ENCODE measurements at regions not wholly inside any gene's neighbourhood (a gene's known extent, or its start where the extent isn't known, plus 50 kb on each side); places are given as distances from the start of the nearest gene placed in this dataset.

DNA sequence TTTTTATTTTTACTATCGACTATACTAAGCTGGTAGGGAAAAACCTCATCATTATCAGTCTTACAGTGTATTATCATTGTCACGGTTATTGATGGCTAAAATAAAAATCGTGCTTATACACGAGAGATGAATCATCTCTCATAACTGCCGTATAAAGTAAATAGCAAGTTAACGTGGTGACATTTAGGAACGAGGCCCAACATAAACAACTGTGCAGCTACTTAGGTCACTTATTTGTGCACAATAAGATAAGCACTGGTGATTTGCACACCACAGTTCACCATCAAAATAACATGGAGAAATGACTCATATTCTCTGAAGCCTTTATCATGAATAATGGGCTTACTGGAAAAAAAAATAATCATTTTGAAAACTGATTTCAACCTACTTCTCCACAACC is 482.0 kb upstream of the TENM3 start:
- H3K4me1 ChIP-seq (ENCODE audit: insufficient read depth, low read length) = peaks cover 13% of the 10 kb centered on the region; the same call in 1 of the 2 replicates
- H3K4me3 ChIP-seq (ENCODE audit: low read length) = no peak overlapping the region
- H3K36me3 ChIP-seq (ENCODE audit: insufficient read depth, low read depth, low read length) = no peaks in the 10 kb centered on the region
- H3K27me3 ChIP-seq (ENCODE audit: insufficient read depth, low read length) = no peaks in the 10 kb centered on the region
- no peaks in the 10 kb centered on the region for H3K9me3 ChIP-seq (ENCODE audit: insufficient read depth, low read depth, low read length)
- no peak overlapping the region for H3K27ac ChIP-seq (ENCODE audit: low read length)
- no peak overlapping the region for H3K9ac ChIP-seq (ENCODE audit: low read depth, low read length)

DNA sequence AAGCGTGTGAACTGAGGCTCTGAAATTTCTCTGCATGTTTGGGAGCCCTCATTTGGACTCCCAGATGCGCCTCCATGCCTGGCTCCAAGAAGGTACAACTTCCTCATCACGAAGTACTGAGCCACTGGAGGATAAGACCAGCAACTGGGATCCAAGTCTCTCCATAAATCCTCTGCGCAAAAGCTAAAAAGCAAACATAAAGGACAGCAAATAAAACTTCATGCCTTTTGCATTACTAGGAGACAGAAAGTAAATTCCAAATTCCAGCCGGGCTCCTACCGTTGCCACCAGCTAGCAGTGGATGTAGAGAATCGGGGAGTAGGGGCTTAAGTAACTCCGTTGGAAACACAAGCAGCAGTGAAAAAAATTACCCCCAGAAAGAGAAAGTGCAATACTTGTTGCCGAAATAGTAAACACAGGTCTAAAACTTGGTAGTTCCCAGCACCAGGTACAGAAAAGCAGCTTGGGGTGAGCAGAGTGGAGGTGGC is 477.1 kb upstream of the TENM3 start:
- Histone ChIP-seq H3K4me3 (ENCODE audit: low read length) (no peak overlapping the region), H3K4me1 (ENCODE audit: insufficient read depth, low read length) (no peaks in the 10 kb centered on the region), H3K36me3 (ENCODE audit: insufficient read depth, low read depth, low read length) (no peaks in the 10 kb centered on the region), H3K27ac (ENCODE audit: low read length) (no peak overlapping the region), H3K27me3 (ENCODE audit: insufficient read depth, low read length) (no peaks in the 10 kb centered on the region), H3K9me3 (ENCODE audit: insufficient read depth, low read depth, low read length) (no peaks in the 10 kb centered on the region), H3K9ac (ENCODE audit: low read depth, low read length) (no peak overlapping the region)

DNA sequence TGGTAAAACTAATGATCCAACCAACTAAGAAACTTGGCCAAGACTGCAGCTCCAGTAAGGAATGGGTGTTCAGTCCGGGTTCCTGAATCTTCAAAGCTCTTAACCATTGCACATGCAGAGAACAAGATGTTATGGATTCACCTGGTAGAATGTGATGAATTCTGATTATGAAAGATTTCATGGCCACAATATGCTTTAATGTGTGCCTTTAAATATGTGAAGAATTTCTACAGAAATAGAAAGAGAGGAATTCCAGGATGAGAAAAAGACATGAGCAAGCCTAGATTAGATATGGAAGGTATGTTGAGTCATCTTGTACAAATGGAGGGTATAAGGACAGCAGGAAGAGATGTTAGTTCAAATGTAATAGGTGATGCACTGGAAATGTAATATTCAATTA is 472.2 kb upstream of the TENM3 start:
- Histone ChIP-seq H3K9ac (ENCODE audit: low read depth, low read length) (no peak overlapping the region), H3K4me3 (ENCODE audit: low read length) (no peak overlapping the region), H3K27me3 (ENCODE audit: insufficient read depth, low read length) (no peaks in the 10 kb centered on the region), H3K36me3 (ENCODE audit: insufficient read depth, low read depth, low read length) (no peaks in the 10 kb centered on the region), H3K9me3 (ENCODE audit: insufficient read depth, low read depth, low read length) (no peaks in the 10 kb centered on the region), H3K4me1 (ENCODE audit: insufficient read depth, low read length) (no peaks in the 10 kb centered on the region), H3K27ac (ENCODE audit: low read length) (no peak overlapping the region)

DNA sequence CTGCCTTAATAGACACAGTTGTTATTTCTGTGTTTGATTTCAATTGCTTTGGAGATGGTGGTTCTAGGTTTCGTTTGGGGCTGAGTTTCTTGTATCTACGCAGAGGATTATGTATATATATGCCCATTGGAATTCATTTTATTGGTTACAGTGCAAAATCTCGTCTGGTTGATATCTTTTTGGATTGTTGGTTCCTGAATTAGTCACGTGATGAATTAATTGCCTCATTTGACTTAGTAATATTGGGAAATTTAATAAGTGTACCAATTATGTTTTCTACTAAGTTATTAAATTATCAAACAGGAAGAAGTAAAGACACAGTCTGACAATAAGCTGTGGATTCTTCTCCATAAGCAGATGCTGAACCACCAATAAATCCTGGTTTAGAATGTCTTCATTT is 467.9 kb upstream of the TENM3 start:
- Histone ChIP-seq H3K27me3 (ENCODE audit: insufficient read depth, low read length) (no peaks in the 10 kb centered on the region), H3K36me3 (ENCODE audit: insufficient read depth, low read depth, low read length) (no peaks in the 10 kb centered on the region), H3K27ac (ENCODE audit: low read length) (no peak overlapping the region), H3K4me3 (ENCODE audit: low read length) (no peak overlapping the region), H3K4me1 (ENCODE audit: insufficient read depth, low read length) (no peaks in the 10 kb centered on the region), H3K9ac (ENCODE audit: low read depth, low read length) (no peak overlapping the region), H3K9me3 (ENCODE audit: insufficient read depth, low read depth, low read length) (no peaks in the 10 kb centered on the region)

DNA sequence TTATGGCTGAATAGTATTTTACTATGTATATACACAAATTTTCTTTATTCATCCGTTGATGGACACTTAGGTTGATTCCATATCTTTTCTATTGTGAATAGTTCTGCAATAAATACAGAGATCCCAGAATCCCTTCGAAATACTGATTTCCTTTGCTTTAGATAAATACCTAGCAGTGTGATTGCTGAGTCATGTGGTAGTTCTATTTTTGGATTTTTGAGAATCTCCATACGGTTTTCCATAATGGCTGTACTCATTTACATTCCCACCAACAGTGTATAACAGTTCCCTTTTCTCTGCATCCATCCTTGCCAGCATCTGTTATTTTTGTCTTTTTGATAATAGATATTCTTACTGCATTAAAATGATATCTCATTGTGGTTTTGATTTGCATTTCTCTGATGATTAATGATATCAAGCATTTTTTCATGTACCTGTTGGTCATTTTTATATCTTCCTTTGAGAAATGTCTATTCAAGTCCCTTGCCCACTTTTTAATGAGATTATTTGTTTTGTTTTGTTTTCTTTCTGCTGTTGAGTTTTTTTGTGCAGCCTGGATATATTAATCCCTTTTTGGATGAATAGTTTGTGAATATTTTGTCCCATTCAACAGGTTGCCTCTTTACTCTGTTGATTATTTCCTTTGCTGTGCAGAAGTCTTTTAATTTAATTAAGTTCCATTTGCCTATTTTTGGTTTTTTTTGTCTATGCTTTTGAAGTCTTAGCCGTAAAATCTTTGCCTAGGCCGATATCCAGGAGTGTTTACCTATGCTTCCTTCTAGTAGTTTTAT is 466.7 kb upstream of the TENM3 start:
- no peak overlapping the region for H3K4me3 ChIP-seq (ENCODE audit: low read length)
- no peak overlapping the region for H3K27ac ChIP-seq (ENCODE audit: low read length)
- no peaks in the 10 kb centered on the region for H3K27me3 ChIP-seq (ENCODE audit: insufficient read depth, low read length)
- H3K9me3 ChIP-seq (ENCODE audit: insufficient read depth, low read depth, low read length) = no peaks in the 10 kb centered on the region
- H3K4me1 ChIP-seq (ENCODE audit: insufficient read depth, low read length) = no peaks in the 10 kb centered on the region
- no peak overlapping the region for H3K9ac ChIP-seq (ENCODE audit: low read depth, low read length)
- no peaks in the 10 kb centered on the region for H3K36me3 ChIP-seq (ENCODE audit: insufficient read depth, low read depth, low read length)

DNA sequence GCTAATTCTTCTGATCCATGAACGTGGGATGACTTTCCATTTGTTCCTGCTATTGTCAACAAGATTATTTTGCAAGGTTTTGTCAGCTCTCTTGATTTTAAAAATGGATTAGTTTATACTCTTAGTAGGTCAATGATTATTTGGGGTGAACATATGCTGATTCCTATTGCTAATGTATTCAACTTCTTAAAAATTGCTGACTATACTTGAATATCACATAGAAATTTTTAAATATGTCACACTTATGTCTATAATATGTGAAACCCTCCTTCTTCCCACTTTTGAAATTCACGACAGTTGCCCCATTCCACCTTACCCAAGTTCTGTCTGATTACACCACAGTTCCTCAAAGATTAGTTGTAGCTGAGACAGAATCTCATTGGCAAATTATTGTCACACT is 465.7 kb upstream of the TENM3 start:
- no peak overlapping the region for H3K4me3 ChIP-seq (ENCODE audit: low read length)
- H3K27ac ChIP-seq (ENCODE audit: low read length) = no peak overlapping the region
- no peaks in the 10 kb centered on the region for H3K27me3 ChIP-seq (ENCODE audit: insufficient read depth, low read length)
- no peaks in the 10 kb centered on the region for H3K36me3 ChIP-seq (ENCODE audit: insufficient read depth, low read depth, low read length)
- no peaks in the 10 kb centered on the region for H3K9me3 ChIP-seq (ENCODE audit: insufficient read depth, low read depth, low read length)
- H3K9ac ChIP-seq (ENCODE audit: low read depth, low read length) = no peak overlapping the region
- H3K4me1 ChIP-seq (ENCODE audit: insufficient read depth, low read length) = no peaks in the 10 kb centered on the region

DNA sequence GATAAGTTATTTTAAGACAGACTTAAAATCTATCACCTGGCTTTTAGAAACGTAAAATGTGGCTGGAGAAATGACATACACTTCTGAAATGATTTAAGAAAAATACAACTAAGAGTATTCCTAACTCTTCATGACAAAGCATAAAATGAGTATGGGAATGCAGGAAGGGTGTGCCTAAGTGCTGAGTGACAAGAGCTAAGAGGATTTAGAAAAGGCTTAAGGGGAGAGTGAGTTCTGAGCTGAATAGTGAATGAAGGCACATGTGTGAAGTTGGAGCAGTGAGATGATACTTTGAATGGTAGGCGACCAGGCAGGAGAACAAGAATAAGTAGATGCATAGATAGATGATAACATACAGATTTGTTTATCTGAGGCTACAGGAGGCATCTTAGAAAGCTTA is 458.3 kb upstream of the TENM3 start:
- H3K9ac ChIP-seq (ENCODE audit: low read depth, low read length) = no peak overlapping the region
- no peaks in the 10 kb centered on the region for H3K9me3 ChIP-seq (ENCODE audit: insufficient read depth, low read depth, low read length)
- H3K36me3 ChIP-seq (ENCODE audit: insufficient read depth, low read depth, low read length) = no peaks in the 10 kb centered on the region
- H3K27me3 ChIP-seq (ENCODE audit: insufficient read depth, low read length) = no peaks in the 10 kb centered on the region
- H3K27ac ChIP-seq (ENCODE audit: low read length) = no peak overlapping the region
- H3K4me1 ChIP-seq (ENCODE audit: insufficient read depth, low read length) = no peaks in the 10 kb centered on the region
- no peak overlapping the region for H3K4me3 ChIP-seq (ENCODE audit: low read length)

DNA sequence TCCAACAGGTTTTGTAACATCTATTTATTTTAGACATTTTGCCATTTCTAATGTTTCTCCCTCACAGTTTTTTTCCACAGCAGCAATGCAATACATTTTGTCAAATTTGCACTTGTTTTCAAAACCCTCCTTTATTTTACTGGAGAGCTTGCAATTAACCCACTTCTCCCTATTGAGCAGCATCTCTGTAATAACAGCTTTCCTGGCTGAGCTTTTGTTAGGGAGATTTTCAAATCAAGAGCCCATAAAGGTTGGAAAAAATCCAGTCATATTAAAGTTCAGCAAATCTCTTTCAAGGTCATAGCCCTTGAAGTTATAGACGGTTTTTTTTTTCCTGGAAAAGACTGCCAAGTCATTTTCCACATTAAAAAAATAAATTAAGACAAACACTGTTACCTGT is 450.6 kb upstream of the TENM3 start:
- Histone ChIP-seq H3K36me3 (ENCODE audit: insufficient read depth, low read depth, low read length) (no peaks in the 10 kb centered on the region), H3K27me3 (ENCODE audit: insufficient read depth, low read length) (no peaks in the 10 kb centered on the region), H3K4me3 (ENCODE audit: low read length) (no peak overlapping the region), H3K9me3 (ENCODE audit: insufficient read depth, low read depth, low read length) (no peaks in the 10 kb centered on the region), H3K4me1 (ENCODE audit: insufficient read depth, low read length) (peaks cover 8% of the 10 kb centered on the region; the same call in 1 of the 2 replicates), H3K9ac (ENCODE audit: low read depth, low read length) (no peak overlapping the region; the same call in 1 of the 2 replicates), H3K27ac (ENCODE audit: low read length) (no peak overlapping the region)

DNA sequence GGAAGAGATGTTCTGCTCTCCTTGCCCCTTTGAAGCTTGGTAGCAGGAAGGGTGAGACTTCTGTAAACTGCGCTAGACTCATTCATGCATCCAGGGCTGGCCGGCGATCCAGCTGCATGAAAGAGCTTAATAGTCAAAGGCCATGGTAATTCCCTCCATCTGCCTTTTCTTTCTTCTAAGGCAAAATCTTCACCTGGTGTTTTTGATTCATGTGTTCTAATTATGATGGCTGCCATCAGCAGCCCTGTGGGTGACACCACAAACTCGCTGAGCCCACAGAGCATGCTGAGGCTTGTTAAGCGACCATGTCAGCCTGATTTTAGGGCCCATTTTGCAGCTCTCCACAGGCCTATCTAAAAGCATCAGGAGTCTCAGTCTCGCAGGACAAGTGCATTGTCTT is 450.1 kb upstream of the TENM3 start:
- Histone ChIP-seq H3K4me1 (ENCODE audit: insufficient read depth, low read length) (peaks cover 8% of the 10 kb centered on the region; the same call in 1 of the 2 replicates), H3K9ac (ENCODE audit: low read depth, low read length) (peak overlapping the region; percentile 8; the same call in 1 of the 2 replicates), H3K36me3 (ENCODE audit: insufficient read depth, low read depth, low read length) (no peaks in the 10 kb centered on the region), H3K27me3 (ENCODE audit: insufficient read depth, low read length) (no peaks in the 10 kb centered on the region), H3K4me3 (ENCODE audit: low read length) (no peak overlapping the region), H3K27ac (ENCODE audit: low read length) (no peak overlapping the region), H3K9me3 (ENCODE audit: insufficient read depth, low read depth, low read length) (no peaks in the 10 kb centered on the region)

DNA sequence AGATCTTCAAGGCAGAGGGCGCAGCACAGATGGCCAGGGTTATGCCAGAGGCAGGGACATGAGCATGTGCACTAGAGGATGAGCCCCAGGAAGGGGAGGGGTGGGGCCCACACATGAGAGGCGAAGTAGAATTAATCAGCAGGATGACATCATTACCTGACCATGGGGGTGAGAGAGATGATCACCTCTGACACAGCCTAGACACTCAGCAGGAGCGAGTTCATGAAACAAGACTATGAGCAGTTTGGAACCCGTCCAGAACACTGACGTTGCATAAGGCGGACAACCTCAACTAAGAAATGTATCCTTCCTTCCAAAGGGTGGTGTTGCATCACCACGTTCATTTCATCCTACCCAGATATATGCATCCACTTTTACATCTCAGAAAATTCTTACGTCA is 446.7 kb upstream of the TENM3 start:
- Histone ChIP-seq H3K9me3 (ENCODE audit: insufficient read depth, low read depth, low read length) (no peaks in the 10 kb centered on the region), H3K4me3 (ENCODE audit: low read length) (no peak overlapping the region), H3K27ac (ENCODE audit: low read length) (no peak overlapping the region), H3K9ac (ENCODE audit: low read depth, low read length) (no peak overlapping the region), H3K4me1 (ENCODE audit: insufficient read depth, low read length) (peaks cover 8% of the 10 kb centered on the region; the same call in 1 of the 2 replicates), H3K36me3 (ENCODE audit: insufficient read depth, low read depth, low read length) (no peaks in the 10 kb centered on the region), H3K27me3 (ENCODE audit: insufficient read depth, low read length) (no peaks in the 10 kb centered on the region)

DNA sequence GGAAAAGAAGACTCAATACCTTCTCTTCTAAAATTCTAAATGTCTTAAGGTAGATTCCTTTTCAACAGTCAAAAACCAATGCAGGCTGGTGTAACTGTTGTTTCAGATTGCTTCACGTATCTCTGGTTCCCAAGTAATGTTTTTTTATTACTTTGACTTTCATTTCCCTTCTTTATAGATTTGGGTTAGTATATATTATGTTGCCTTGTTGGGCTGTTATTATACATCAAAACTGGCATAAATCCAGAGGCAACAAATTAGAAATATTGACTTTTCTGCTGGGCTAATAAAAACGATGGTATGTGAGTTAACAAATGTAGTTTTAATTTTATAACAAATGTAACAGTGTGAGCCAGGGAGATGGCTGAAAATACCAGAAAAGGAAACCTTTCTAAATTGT is 444.7 kb upstream of the TENM3 start:
- Histone ChIP-seq H3K27me3 (ENCODE audit: insufficient read depth, low read length) (no peaks in the 10 kb centered on the region), H3K9ac (ENCODE audit: low read depth, low read length) (no peak overlapping the region), H3K27ac (ENCODE audit: low read length) (no peak overlapping the region), H3K36me3 (ENCODE audit: insufficient read depth, low read depth, low read length) (no peaks in the 10 kb centered on the region), H3K9me3 (ENCODE audit: insufficient read depth, low read depth, low read length) (no peaks in the 10 kb centered on the region), H3K4me1 (ENCODE audit: insufficient read depth, low read length) (peaks cover under 1% of the 10 kb centered on the region; the same call in 1 of the 2 replicates), H3K4me3 (ENCODE audit: low read length) (no peak overlapping the region)

DNA sequence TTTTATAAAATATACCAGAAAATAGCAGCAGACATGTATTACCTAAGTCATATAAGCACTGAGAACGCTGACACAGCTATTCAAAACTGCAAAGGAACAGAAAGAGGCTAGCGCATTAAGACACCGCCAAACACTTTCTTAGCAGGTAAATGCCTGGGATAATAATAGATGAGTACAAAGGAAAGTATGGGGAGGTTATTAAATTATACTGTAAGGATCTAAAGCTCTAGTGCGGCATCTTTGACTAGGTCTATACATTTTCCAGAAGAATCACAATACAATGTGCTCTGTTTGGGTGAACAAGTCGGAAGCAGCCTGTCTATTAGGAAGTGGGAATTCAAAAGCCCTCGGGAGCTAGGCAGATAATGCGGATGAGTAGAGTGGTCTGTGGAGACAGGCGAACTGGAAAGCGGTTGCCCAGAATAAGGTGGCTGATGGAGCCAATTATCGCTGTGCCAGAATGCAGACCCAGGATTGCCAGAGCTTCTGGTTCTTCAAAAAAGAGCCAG is 443.6 kb upstream of the TENM3 start:
- Histone ChIP-seq H3K27me3 (ENCODE audit: insufficient read depth, low read length) (no peaks in the 10 kb centered on the region), H3K9me3 (ENCODE audit: insufficient read depth, low read depth, low read length) (no peaks in the 10 kb centered on the region), H3K9ac (ENCODE audit: low read depth, low read length) (no peak overlapping the region), H3K27ac (ENCODE audit: low read length) (no peak overlapping the region), H3K36me3 (ENCODE audit: insufficient read depth, low read depth, low read length) (no peaks in the 10 kb centered on the region), H3K4me3 (ENCODE audit: low read length) (no peak overlapping the region), H3K4me1 (ENCODE audit: insufficient read depth, low read length) (no peaks in the 10 kb centered on the region)

All from iPS-20b (cell line).